Vagina (tissue), 2 donors: ENCODE measurements at regions not wholly inside any gene's neighbourhood (a gene's known extent, or its start where the extent isn't known, plus 50 kb on each side); places are given as distances from the start of the nearest gene placed in this dataset.

ENCODE experiments used
- POLR2AphosphoS5 ChIP-seq, 2 donors: sonication (generic); formaldehyde crosslinking; IDR thresholded peaks; one replicate each; pipeline ENCODE4 v1.9.0; 2017; ENCODE audit warnings: antibody characterized with exemption in 2 of 2, mild to moderate bottlenecking in 2 of 2, low read depth in 1 of 2; ENCODE audit not compliant: insufficient read depth in 1 of 2
- TF ChIP-seq, protein P1 (sequence below), 3 experiments: fragments of 450-650 bp in 2 of 3; fragments of 200-600 bp in 1 of 3; sonication (generic) in 1 of 3; IDR thresholded peaks; one replicate each; pipeline ENCODE4 v1.5.1; 2017 to 2019; ENCODE audit warnings: antibody characterized with exemption in 3 of 3, mild to moderate bottlenecking in 2 of 3, moderate library complexity in 2 of 3

DNA sequence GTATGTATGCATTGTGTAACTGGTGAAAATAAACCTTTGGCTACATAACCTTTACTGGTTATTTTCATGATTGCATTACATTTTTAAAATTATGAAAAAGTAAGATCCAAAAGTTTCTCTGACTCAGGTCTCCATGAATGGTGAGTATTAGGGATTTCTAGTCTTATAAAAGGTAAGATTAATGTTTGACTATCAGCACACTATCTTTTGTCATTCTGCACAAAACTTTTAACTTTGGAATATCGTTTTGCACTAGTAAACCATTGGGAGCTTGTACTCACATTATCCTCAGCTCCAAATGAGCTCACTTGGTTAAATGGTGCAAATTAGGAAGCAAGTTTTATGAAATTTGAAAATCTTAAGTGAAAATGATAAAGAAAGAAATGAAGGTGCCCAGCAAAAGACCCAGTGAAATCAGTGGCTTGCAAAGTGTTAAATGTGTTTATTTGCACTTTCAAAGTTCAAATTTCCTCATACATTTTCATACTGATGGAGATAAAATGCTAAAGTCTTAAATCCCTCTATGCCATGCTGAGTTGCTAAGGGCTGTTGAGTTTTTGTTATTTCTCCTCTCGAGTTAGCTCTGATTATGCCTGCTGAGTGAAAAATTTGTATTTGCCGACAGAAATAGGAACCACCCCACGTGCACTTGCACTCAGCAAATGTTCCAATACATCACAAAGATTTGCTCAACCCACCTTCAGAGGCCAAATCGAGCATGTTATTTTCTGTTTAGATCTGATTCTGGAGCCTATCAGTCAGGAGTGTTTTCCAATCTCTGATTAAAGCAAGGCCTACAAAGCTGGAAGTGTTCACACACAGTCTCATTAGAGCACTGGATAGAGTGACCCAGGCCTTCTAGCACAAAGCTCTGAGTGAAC lies 885.7 kb downstream of the NR2F1-AS1 start:
- TF ChIP-seq, protein P1, sequence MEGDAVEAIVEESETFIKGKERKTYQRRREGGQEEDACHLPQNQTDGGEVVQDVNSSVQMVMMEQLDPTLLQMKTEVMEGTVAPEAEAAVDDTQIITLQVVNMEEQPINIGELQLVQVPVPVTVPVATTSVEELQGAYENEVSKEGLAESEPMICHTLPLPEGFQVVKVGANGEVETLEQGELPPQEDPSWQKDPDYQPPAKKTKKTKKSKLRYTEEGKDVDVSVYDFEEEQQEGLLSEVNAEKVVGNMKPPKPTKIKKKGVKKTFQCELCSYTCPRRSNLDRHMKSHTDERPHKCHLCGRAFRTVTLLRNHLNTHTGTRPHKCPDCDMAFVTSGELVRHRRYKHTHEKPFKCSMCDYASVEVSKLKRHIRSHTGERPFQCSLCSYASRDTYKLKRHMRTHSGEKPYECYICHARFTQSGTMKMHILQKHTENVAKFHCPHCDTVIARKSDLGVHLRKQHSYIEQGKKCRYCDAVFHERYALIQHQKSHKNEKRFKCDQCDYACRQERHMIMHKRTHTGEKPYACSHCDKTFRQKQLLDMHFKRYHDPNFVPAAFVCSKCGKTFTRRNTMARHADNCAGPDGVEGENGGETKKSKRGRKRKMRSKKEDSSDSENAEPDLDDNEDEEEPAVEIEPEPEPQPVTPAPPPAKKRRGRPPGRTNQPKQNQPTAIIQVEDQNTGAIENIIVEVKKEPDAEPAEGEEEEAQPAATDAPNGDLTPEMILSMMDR (IDR thresholded peaks at IDR 0.05) = no peak
- no peak for TF ChIP-seq POLR2AphosphoS5 (IDR thresholded peaks at IDR 0.05; ENCODE audit: insufficient read depth in 1 of 2, low read depth in 1 of 2)
